Heart left ventricle (tissue), 16 donors: ENCODE measurements at regions not wholly inside any gene's neighbourhood (a gene's known extent, or its start where the extent isn't known, plus 50 kb on each side); places are given as distances from the start of the nearest gene placed in this dataset.
"Not testable (repeated sequence)": the region's sequence is repeated elsewhere in the genome, so short reads cannot be mapped to it uniquely, and the experiment has no call there.

Experiments used
- ATAC-seq, 4 donors: fragments of 200-7000 bp; cut with Tn5 transposase; one replicate each; pipeline ENCODE4 v1.9.1; 2020 to 2022; ENCODE audit warnings: moderate library complexity in 4 of 4, mild to moderate bottlenecking in 3 of 4, moderate number of reproducible peaks in 1 of 4
- DNase-seq, 5 donors: peaks; one replicate each; pipeline ENCODE4 v3.0.0-alpha.2; 2020
- H3K27ac ChIP-seq, 12 donors: fragments of 200-600 bp; sonication (generic) in 4 of 12; one replicate each; pipeline versions ENCODE4 v1.5.0 to v1.8.0; 2016 to 2022; ENCODE audit warnings: mild to moderate bottlenecking in 2 of 12
- H3K27me3 ChIP-seq, 9 donors: fragments of 200-600 bp; sonication (generic) in 2 of 9; one replicate each; pipeline versions ENCODE4 v1.5.1 to v1.8.0; 2016 to 2022; ENCODE audit warnings: mild to moderate bottlenecking in 3 of 9
- H3K36me3 ChIP-seq, 9 donors: fragments of 200-600 bp; sonication (generic) in 2 of 9; one replicate each; pipeline versions ENCODE4 v1.5.0 to v1.8.0; 2018 to 2022; ENCODE audit warnings: mild to moderate bottlenecking in 2 of 9
- H3K4me1 ChIP-seq, 12 donors: fragments of 200-600 bp; sonication (generic) in 4 of 12; one replicate each; pipeline versions ENCODE4 v1.5.0 to v1.8.0; 2016 to 2022; ENCODE audit warnings: mild to moderate bottlenecking in 3 of 12
- H3K4me3 ChIP-seq, 12 donors: fragments of 200-600 bp; sonication (generic) in 4 of 12; one replicate each; pipeline versions ENCODE4 v1.5.0 to v1.8.0; 2017 to 2022; ENCODE audit warnings: mild to moderate bottlenecking in 9 of 12, moderate library complexity in 4 of 12
- H3K9me3 ChIP-seq, 12 donors: fragments of 200-600 bp; sonication (generic) in 4 of 12; one replicate each; pipeline versions ENCODE4 v1.5.0 to v1.8.0; 2016 to 2022; ENCODE audit warnings: mild to moderate bottlenecking in 1 of 12
- CTCF ChIP-seq, 12 donors: fragments of 200-600 bp; sonication (generic) in 4 of 12; IDR thresholded peaks; one replicate each; pipeline versions ENCODE4 v1.5.0 to v1.8.0; 2018 to 2022; ENCODE audit warnings: antibody characterized with exemption in 12 of 12, mild to moderate bottlenecking in 5 of 12
- POLR2A ChIP-seq, 2 donors: fragments of 450-650 bp; IDR thresholded peaks; one replicate each; pipeline ENCODE4 v1.6.1; 2017; ENCODE audit warnings: antibody characterized with exemption in 2 of 2, mild to moderate bottlenecking in 2 of 2, moderate library complexity in 2 of 2
- WGBS, 4 donors: extraction: QIAGEN DNeasy Blood & Tissue Kit in 2 of 4; methylation state at CpG; one replicate each; pipeline versions ENCODE4 v1.1.5 to v1.1.7; 2013 to 2018; 5-methylcytosine and 5-hydroxymethylcytosine counted together
- intact Hi-C, 10 donors: fragments of 100-400 bp; cut with DNase I; formaldehyde crosslinking; loops; one replicate each; pipeline versions ENCODE4 v1.11.1 to v1.14.2; 2022
- donor health status: ischemic (EF 13 %, LVEDD 7.1; RV severe dilation, severe dysfunction).
- donor health status: healthy with polysubstance abuse.
- donor health status: DM: no; HTN: yes; CAD: no.
- donor health status: DM: no; HTN: no; CAD: no.
- donor health status: ischemic (EF 25% LVEDD 6.9; RV normal size, moderate dysfunction).
- donor health status: ischemic (EF 25% LVEDD 5.7; RV mildly dilated, moderate dysfunction).
- donor health status: healthy.
- donor health status: DM: yes; HTN: yes; CAD: no.
- donor health status: ischemic (EF 35%, LVEDD 5.7; RV mildly dilated, moderate dysfunction).
- donor health status: nonischemic (EF 11% LVEDD 7.7; RV severe dilation, severe dysfunction).
- donor health status: DM: yes; HTN: yes; CAD: no.
- donor health status: PGD.
- donor health status: ischemic (EF 29% LVEDD 5.4; RV normal size, mild dysfunction).
- donor health status: nonischemic (EF 23%, LVEDD 6.1; RV moderate dilation, normal function).

GRCh38 chr5:15282611-15283010 lies 217.4 kb upstream of the FBXL7 start:
- WGBS, 4 donors: 77 to 87% (median 80%) methylated on average over 2 of the region's 2 CpGs
- no peak for DNase-seq
- H3K27me3 ChIP-seq: no peaks in the 10 kb centered on the region
- no peak overlapping the region for H3K4me3 ChIP-seq
- intact Hi-C loops: loop anchor here in 1 of 10 donors (10.0 kb wide), 2 partner anchors 542 to 712 kb away; no protein-coding TSS in a partner anchor
- ATAC-seq: no peak
- H3K4me1 ChIP-seq: peaks cover 0 to 7% (median 0%) of the 10 kb centered on the region in 12 donors
- H3K27ac ChIP-seq: no peak overlapping the region
- H3K36me3 ChIP-seq: no peaks in the 10 kb centered on the region
- no peak for TF ChIP-seq POLR2A (IDR thresholded peaks at IDR 0.05)
- no peak for TF ChIP-seq CTCF (IDR thresholded peaks at IDR 0.05)
- H3K9me3 ChIP-seq: peaks cover 0 to 11% (median 0%) of the 10 kb centered on the region in 12 donors

- H3K4me1 ChIP-seq, DNase-seq, H3K27me3 ChIP-seq, H3K4me3 ChIP-seq, intact Hi-C loops, H3K27ac ChIP-seq, ATAC-seq, H3K36me3 ChIP-seq, H3K9me3 ChIP-seq: not testable (repeated sequence)
- WGBS, 4 donors: 71 to 85% (median 74%) methylated on average over 7 to 9 of the region's 9 CpGs
Observed at GRCh38 chr5:15271596-15271995, 228.4 kb upstream of the FBXL7 start.

- WGBS, 4 donors: 69 to 75% (median 74%) methylated on average over 2 of the region's 2 CpGs
- no peaks in the 10 kb centered on the region for H3K27me3 ChIP-seq
- no peak overlapping the region for H3K27ac ChIP-seq
- intact Hi-C loops: no loop called here
- ATAC-seq: no peak
- no peaks in the 10 kb centered on the region for H3K36me3 ChIP-seq
- no peak for DNase-seq
- H3K4me1 ChIP-seq: peaks cover 0 to 11% (median 4%) of the 10 kb centered on the region in 12 donors
- TF ChIP-seq POLR2A (IDR thresholded peaks at IDR 0.05) (no peak), CTCF (IDR thresholded peaks at IDR 0.05) (no peak)
- peaks cover 0 to 8% (median 0%) of the 10 kb centered on the region in 12 donors for H3K9me3 ChIP-seq
- no peak overlapping the region for H3K4me3 ChIP-seq
Observed at GRCh38 chr5:15267966-15268365, 232.0 kb upstream of the FBXL7 start.

GRCh38 chr5:15266841-15267240 lies 233.1 kb upstream of the FBXL7 start:
- Histone ChIP-seq H3K36me3 (no peaks in the 10 kb centered on the region), H3K9me3 (peaks cover 0 to 8% (median 0%) of the 10 kb centered on the region in 12 donors), H3K4me1 (peaks cover 0 to 17% (median 7%) of the 10 kb centered on the region in 12 donors), H3K27ac (no peak overlapping the region), H3K27me3 (no peaks in the 10 kb centered on the region), H3K4me3 (no peak overlapping the region)
- intact Hi-C loops: no loop called here
- ATAC-seq (no peak), DNase-seq (no peak)
- TF ChIP-seq POLR2A (IDR thresholded peaks at IDR 0.05) (no peak), CTCF (IDR thresholded peaks at IDR 0.05) (no peak)
- 86 to 95% (median 91%) methylated on average over 1 of the region's 1 CpG for WGBS, 4 donors

- Histone ChIP-seq H3K9me3 (peaks cover 0 to 8% (median 0%) of the 10 kb centered on the region in 12 donors), H3K36me3 (no peaks in the 10 kb centered on the region), H3K27ac (no peak overlapping the region), H3K27me3 (no peaks in the 10 kb centered on the region), H3K4me1 (peaks cover 0 to 24% (median 12%) of the 10 kb centered on the region in 12 donors), H3K4me3 (no peak overlapping the region)
- intact Hi-C loops: no loop called here
- TF ChIP-seq POLR2A (IDR thresholded peaks at IDR 0.05): no peak
- TF ChIP-seq CTCF (IDR thresholded peaks at IDR 0.05): no peak
- no peak for ATAC-seq
- 57 to 77% (median 67%) methylated on average over 1 of the region's 1 CpG for WGBS, 4 donors
- no peak for DNase-seq
Observed at GRCh38 chr5:15266229-15266628, 233.8 kb upstream of the FBXL7 start.
